Neural crest cell (in vitro differentiated cells): ENCODE measurements at regions not wholly inside any gene's neighbourhood (a gene's known extent, or its start where the extent isn't known, plus 50 kb on each side); places are given as distances from the start of the nearest gene placed in this dataset.
A peak's percentile ranks its signal among the peaks of the same experiment; 100 is the strongest.

ENCODE experiments used
- DNase-seq: peaks from one replicate; pipeline ENCODE4 v3.0.0; 2021; ENCODE audit warnings: low read depth, mixed read lengths, low spot score
- H3K27ac Mint-ChIP-seq: one replicate; pipeline ENCODE4 v1.8.0; 2021; ENCODE audit warnings: mild to moderate bottlenecking, mixed read lengths; ENCODE audit not compliant: unreplicated experiment
- H3K27me3 Mint-ChIP-seq: 2 replicates; pipeline ENCODE4 v1.8.0; 2021; ENCODE audit warnings: low read depth, mild to moderate bottlenecking, mixed read lengths
- H3K36me3 Mint-ChIP-seq: 2 replicates; pipeline ENCODE4 v1.8.0; 2021; ENCODE audit warnings: low read depth, mild to moderate bottlenecking, mixed read lengths
- H3K4me1 Mint-ChIP-seq: 2 replicates; pipeline ENCODE4 v1.8.0; 2021; ENCODE audit warnings: mixed read lengths
- H3K4me3 Mint-ChIP-seq: one replicate; pipeline ENCODE4 v1.8.0; 2021; ENCODE audit warnings: mild to moderate bottlenecking, mixed read lengths
- H3K9me3 Mint-ChIP-seq: 2 replicates; pipeline ENCODE4 v1.8.0; 2021; ENCODE audit warnings: mixed read lengths
- CTCF ChIP-seq: fragments of 200-600 bp; sonication (generic); conservative IDR thresholded peaks from 2 replicates; pipeline ENCODE4 v1.5.0; 2021; ENCODE audit warnings: antibody characterized with exemption, mild to moderate bottlenecking

DNA sequence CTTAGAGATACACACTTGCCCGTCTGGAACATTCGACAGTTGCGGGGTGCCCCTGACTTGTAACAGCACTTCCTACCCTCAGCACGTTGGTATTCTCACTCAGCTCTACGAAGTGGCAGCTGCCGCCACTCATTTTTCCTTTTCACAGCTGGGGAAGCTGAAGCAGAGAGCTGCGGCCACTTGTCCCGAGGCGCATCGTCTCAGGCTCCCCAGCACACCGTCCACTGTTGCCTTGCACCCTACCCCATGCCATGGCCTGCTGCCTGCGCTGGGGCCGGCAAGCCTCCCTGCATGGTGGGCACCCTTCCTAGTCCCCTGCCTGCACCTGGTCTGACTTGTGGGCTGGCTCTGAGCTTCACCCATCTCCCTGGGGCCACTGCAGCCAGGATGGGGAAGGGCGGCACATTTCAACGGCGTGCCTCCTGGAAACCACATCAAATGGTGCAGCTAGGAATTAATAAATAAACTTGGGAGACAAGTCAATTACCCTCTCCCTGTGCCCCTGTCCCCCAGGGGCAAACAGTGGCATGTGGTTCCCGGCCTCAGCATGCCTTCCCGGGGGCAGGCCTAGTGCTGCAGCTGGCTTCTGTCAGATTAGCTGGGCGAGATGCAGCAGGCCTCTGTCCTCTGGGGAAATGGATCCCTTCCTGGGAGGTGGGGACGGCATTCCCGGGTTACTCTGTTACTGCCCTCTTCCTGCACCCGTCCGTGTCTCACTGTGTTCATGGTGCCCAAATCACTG lies 64.7 kb upstream of the HAAO start:
- Mint-ChIP-seq H3K27ac (no peak overlapping the region), H3K9me3 (peaks cover 6% of the 10 kb centered on the region), H3K27me3 (no peaks in the 10 kb centered on the region), H3K4me3 (no peak overlapping the region), H3K4me1 (peaks cover 30% of the 10 kb centered on the region), H3K36me3 (no peaks in the 10 kb centered on the region)
- no peak for TF ChIP-seq CTCF
- DNase-seq: no peak

DNA sequence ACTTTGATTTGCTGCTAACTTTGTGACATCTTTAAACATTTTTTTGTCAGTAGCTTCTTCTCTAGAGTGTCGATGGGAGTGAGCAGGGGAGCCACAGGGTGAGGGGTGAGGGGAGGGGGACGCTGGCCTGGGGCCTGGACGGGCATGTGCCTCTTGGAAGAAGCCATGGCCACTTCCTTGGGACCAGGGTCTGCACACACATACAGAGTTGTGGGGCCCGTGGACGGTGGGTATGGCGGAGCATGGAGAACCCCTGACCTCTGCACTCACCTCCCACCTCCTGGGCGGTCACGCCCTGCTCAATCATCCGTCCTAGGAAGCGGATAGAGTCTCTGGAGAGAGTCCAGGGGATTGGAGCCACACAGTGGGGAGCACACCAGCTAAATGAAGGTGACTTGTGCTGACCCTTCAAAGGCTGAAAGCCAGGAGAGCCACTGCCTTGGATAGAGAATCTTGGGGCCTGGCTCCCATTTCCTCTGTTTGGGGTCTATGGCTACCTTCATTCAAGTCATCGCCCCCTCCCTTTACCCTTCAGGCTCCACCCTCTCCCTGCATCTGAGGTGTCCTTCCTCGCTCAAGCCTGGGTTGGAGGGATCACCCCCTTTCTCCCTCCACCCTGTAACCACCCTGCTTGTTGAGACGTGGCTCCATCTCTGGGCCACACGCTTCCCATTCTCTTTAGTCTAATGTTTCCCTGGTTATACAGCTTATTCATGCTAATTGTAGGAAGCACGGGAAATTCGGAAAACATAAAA lies 63.9 kb upstream of the HAAO start:
- Mint-ChIP-seq H3K36me3 (no peaks in the 10 kb centered on the region), H3K9me3 (peaks cover 6% of the 10 kb centered on the region), H3K4me3 (no peak overlapping the region), H3K27ac (no peak overlapping the region), H3K27me3 (no peaks in the 10 kb centered on the region), H3K4me1 (peaks cover 30% of the 10 kb centered on the region)
- DNase-seq: no peak
- TF ChIP-seq CTCF: no peak

- H3K4me3 Mint-ChIP-seq: no peak overlapping the region
- peaks cover 3% of the 10 kb centered on the region for H3K9me3 Mint-ChIP-seq
- no peaks in the 10 kb centered on the region for H3K36me3 Mint-ChIP-seq
- no peaks in the 10 kb centered on the region for H3K27me3 Mint-ChIP-seq
- peaks cover 30% of the 10 kb centered on the region for H3K4me1 Mint-ChIP-seq
- DNase-seq: no peak
- H3K27ac Mint-ChIP-seq: no peak overlapping the region
- TF ChIP-seq CTCF: no peak
Measured at GRCh38 chr2:42855221-42855970, 63.0 kb upstream of the HAAO start.

- Mint-ChIP-seq H3K36me3 (no peaks in the 10 kb centered on the region), H3K9me3 (peaks cover 3% of the 10 kb centered on the region), H3K4me3 (no peak overlapping the region), H3K4me1 (peaks cover 30% of the 10 kb centered on the region), H3K27me3 (no peaks in the 10 kb centered on the region), H3K27ac (peak overlapping the region; percentile 94)
- DNase-seq: no peak
- no peak for TF ChIP-seq CTCF
Measured at GRCh38 chr2:42854207-42854818, 61.9 kb upstream of the HAAO start.

GRCh38 chr2:42853549-42854206 lies 61.3 kb upstream of the HAAO start:
- Mint-ChIP-seq H3K4me1 (peaks cover 27% of the 10 kb centered on the region), H3K4me3 (no peak overlapping the region), H3K9me3 (no peaks in the 10 kb centered on the region), H3K36me3 (no peaks in the 10 kb centered on the region), H3K27me3 (no peaks in the 10 kb centered on the region), H3K27ac (peak overlapping the region; percentile 89)
- DNase-seq: no peak
- no peak for TF ChIP-seq CTCF
